K562 (cell line): ENCODE measurements at regions not wholly inside any gene's neighbourhood (a gene's known extent, or its start where the extent isn't known, plus 50 kb on each side); places are given as distances from the start of the nearest gene placed in this dataset.

Source experiments
- ATAC-seq: fragments of 200-7000 bp; cut with Tn5 transposase; 3 replicates; pipeline ENCODE4 v1.9.1; 2020; ENCODE audit warnings: moderate library complexity
- BruUV-seq: library from RNA; stranded (reverse); fragments of 400-500 nt; replicated peaks from 2 replicates; lab custom pipeline; 2021; lab: Mats Ljungman, UMichigan
- CTCF ChIA-PET: fragments of 300-600 bp; formaldehyde crosslinking; extraction: SDS; loops from one replicate; lab custom pipeline; 2021; ENCODE audit warnings: low intra/inter-chr PET ratio; lab: Yijun Ruan, JAX
- POLR2A ChIA-PET: fragments of 300-600, 350-650 bp; sonication (Branson Sonifier 250); formaldehyde crosslinking; extraction: SDS; loops from one replicate; lab custom pipeline; 2021; ENCODE audit warnings: antibody characterized with exemption, inconsistent platforms; lab: Yijun Ruan, JAX
- DNase-seq, 4 experiments: peaks; one replicate each; pipeline versions ENCODE4 v3.0.0 to v3.0.0-alpha.2; 2011 to 2018; ENCODE audit warnings: low spot score in 3 of 4, mixed read lengths in 3 of 4; ENCODE audit errors: extremely low read depth in 1 of 4
- FAIRE-seq: peaks from 2 replicates; lab custom pipeline; 2011; peaks lifted over from hg19 to GRCh38; lab: Jason Lieb, UNC
- H2AFZ ChIP-seq: 2 replicates; pipeline ENCODE4 v1.6.0; 2011; ENCODE audit warnings: low read depth, low read length, control low read depth, inconsistent platforms
- H3K27ac ChIP-seq: fragments of 200-600 bp; 3 replicates; pipeline ENCODE4 v1.8.0; 2011; ENCODE audit warnings: low read depth, mild to moderate bottlenecking, control low read depth, inconsistent platforms, low read length, moderate library complexity, mixed read lengths; ENCODE audit errors: extremely low read depth
- H3K27me3 ChIP-seq, 2 experiments: fragments of 300-600 bp in 1 of 2; 2 replicates in 1 of 2; 3 replicates in 1 of 2; pipeline versions ENCODE4 v1.6.0 to v1.8.0; 2011; ENCODE audit warnings: inconsistent platforms in 2 of 2, low read length in 2 of 2, mild to moderate bottlenecking in 1 of 2, mixed read lengths in 1 of 2, moderate library complexity in 1 of 2; ENCODE audit not compliant: control insufficient read depth in 2 of 2, insufficient read depth in 2 of 2
- H3K36me3 ChIP-seq: fragments of 300-600 bp; 3 replicates; pipeline ENCODE4 v1.8.0; 2011; ENCODE audit warnings: mild to moderate bottlenecking, low read length, inconsistent platforms; ENCODE audit not compliant: control insufficient read depth, insufficient read depth
- H3K4me1 ChIP-seq, 2 experiments: fragments of 200-600 bp in 1 of 2; replicated peaks in 1 of 2; 2 replicates in 1 of 2; 3 replicates in 1 of 2; pipeline versions ENCODE4 v1.5.1 to v1.8.0; 2011; ENCODE audit warnings: inconsistent platforms in 2 of 2, low read length in 2 of 2, mild to moderate bottlenecking in 1 of 2, mixed read lengths in 1 of 2, moderate library complexity in 1 of 2; ENCODE audit not compliant: control insufficient read depth in 2 of 2, insufficient read depth in 2 of 2
- H3K4me2 ChIP-seq: 2 replicates; pipeline ENCODE4 v1.6.1; 2011; ENCODE audit warnings: low read length, control low read depth, inconsistent platforms, mixed read lengths; ENCODE audit not compliant: insufficient read depth
- H3K4me3 ChIP-seq: fragments of 200-600 bp; sonication (generic), shearing (Covaris generic); 2 replicates; pipeline ENCODE4 v1.5.1; 2016; ENCODE audit warnings: control low read depth, inconsistent platforms
- H3K79me2 ChIP-seq: fragments of 200-600 bp; 3 replicates; pipeline ENCODE4 v1.8.0; 2011; ENCODE audit warnings: low read length, inconsistent platforms; ENCODE audit not compliant: control insufficient read depth, insufficient read depth
- H3K9ac ChIP-seq, 2 experiments: 2 replicates each; pipeline versions ENCODE4 v1.6.0 to v1.6.1; 2011; ENCODE audit warnings: low read depth in 2 of 2, low read length in 2 of 2, control low read depth in 1 of 2, inconsistent platforms in 1 of 2, mild to moderate bottlenecking in 1 of 2, mixed read lengths in 1 of 2; ENCODE audit not compliant: insufficient read depth in 1 of 2
- H3K9me1 ChIP-seq: one replicate; pipeline ENCODE4 v1.6.0; 2011; ENCODE audit warnings: inconsistent platforms, mild to moderate bottlenecking, low read length, moderate library complexity; ENCODE audit not compliant: control insufficient read depth, insufficient read depth
- H3K9me3 ChIP-seq: replicated peaks from 2 replicates; pipeline ENCODE4 v1.5.1; 2011; ENCODE audit warnings: low read depth, low read length, inconsistent platforms; ENCODE audit not compliant: control insufficient read depth, insufficient read depth
- H4K20me1 ChIP-seq: replicated peaks from 2 replicates; pipeline ENCODE4 v1.6.1; 2011; ENCODE audit warnings: low read length, inconsistent platforms, mixed read lengths; ENCODE audit not compliant: control insufficient read depth, insufficient read depth
- BCOR ChIP-seq: fragments of 450-650 bp; IDR thresholded peaks from 2 replicates; pipeline ENCODE4 v1.6.1; 2016
- ELF4 ChIP-seq: fragments of 450-650 bp; formaldehyde crosslinking; IDR thresholded peaks from 2 replicates; pipeline ENCODE4 v1.4.0; 2022; ENCODE audit warnings: missing genetic modification characterization
- HDAC6 ChIP-seq: IDR thresholded peaks from 2 replicates; pipeline ENCODE4 v1.6.1; 2012; ENCODE audit warnings: low read depth, mild to moderate bottlenecking, control low read depth, inconsistent platforms, low read length, moderate library complexity
- HEY1 ChIP-seq: fragments of 250-450 bp; sonication (Bioruptor Pico); IDR thresholded peaks from 2 replicates; pipeline ENCODE4 v1.5.0; 2020; ENCODE audit warnings: mild to moderate bottlenecking, moderate library complexity, borderline replicate concordance
- PHF21A ChIP-seq: fragments of 450-650 bp; IDR thresholded peaks from 2 replicates; pipeline ENCODE4 v1.6.1; 2017; ENCODE audit warnings: low read depth, borderline replicate concordance
- PRMT5 ChIP-seq: sonication (generic); formaldehyde crosslinking; IDR thresholded peaks from 2 replicates; pipeline ENCODE4 v1.5.0; 2020; ENCODE audit warnings: missing genetic modification reagents
- RBM25 ChIP-seq: fragments of 200-400 bp; formaldehyde crosslinking; IDR thresholded peaks from 2 replicates; pipeline ENCODE4 v1.6.1; 2018; ENCODE audit warnings: low read length, low read depth, moderate library complexity; ENCODE audit not compliant: severe bottlenecking
- STAT6 ChIP-seq: sonication (generic); formaldehyde crosslinking; IDR thresholded peaks from 2 replicates; pipeline ENCODE4 v1.8.1; 2023; ENCODE audit warnings: mild to moderate bottlenecking, missing genetic modification reagents
- ZBED1 ChIP-seq: IDR thresholded peaks from 2 replicates; pipeline ENCODE4 v1.6.1; 2014
- ZNF232 ChIP-seq: sonication (generic); formaldehyde crosslinking; IDR thresholded peaks from 2 replicates; pipeline ENCODE4 v1.8.0; 2022; ENCODE audit warnings: mild to moderate bottlenecking, missing genetic modification reagents
- ZNF280B ChIP-seq: fragments of 250-450 bp; sonication (Bioruptor Pico); IDR thresholded peaks from 2 replicates; pipeline ENCODE4 v1.5.1; 2021; ENCODE audit warnings: mild to moderate bottlenecking
- WGBS: fragments of 100-300 bp; shearing (Covaris generic); methylation state at CpG from one replicate; pipeline ENCODE4 v1.1.6; 2016; ENCODE audit warnings: low coverage, mixed read lengths; ENCODE audit not compliant: insufficient coverage; ENCODE audit errors: missing lambda C conversion rate; 5-methylcytosine and 5-hydroxymethylcytosine counted together
- in situ Hi-C: fragments of 300-500 bp; cut with MboI; formaldehyde crosslinking; loops from 4 replicates; pipeline ENCODE4 v1.15.0; 2018; ENCODE audit warnings: inconsistent platforms, mixed read lengths
- intact Hi-C: fragments of 100-400 bp; cut with micrococcal nuclease; formaldehyde crosslinking; loops from 2 replicates; pipeline ENCODE4 v1.14.2; 2022

- no TSS peak for BruUV-seq
- FAIRE-seq (no peak), ATAC-seq (no peak), DNase-seq (no peak)
- POLR2A ChIA-PET, result no interaction called here
- no peaks in the 10 kb centered on the region for H4K20me1 ChIP-seq
- H3K27me3 ChIP-seq, result no peaks in the 10 kb centered on the region
- 0% methylated on average over 7 of the region's 7 CpGs for whole genome bisulfite sequencing
- no peaks in the 10 kb centered on the region for H3K9me3 ChIP-seq
- no peaks in the 10 kb centered on the region for H3K79me2 ChIP-seq
- no peak overlapping the region for H3K27ac ChIP-seq
- no peaks in the 10 kb centered on the region for H3K4me1 ChIP-seq
- intact Hi-C loops (no loop called here), in situ Hi-C loops (no loop called here)
- H3K9me1 ChIP-seq, result no peaks in the 10 kb centered on the region
- H3K4me3 ChIP-seq, result no peak overlapping the region
- CTCF ChIA-PET, result no interaction called here
- no peak overlapping the region for H3K9ac ChIP-seq
- TF ChIP-seq RBM25 (peak; percentile 53), ELF4 (CRISPR knock-in tag) (no peak), BCOR (peak; percentile 52; the same call in 1 of the 2 replicates)
- no peak overlapping the region for H3K4me2 ChIP-seq
- H2AFZ ChIP-seq, result no peak overlapping the region
- H3K36me3 ChIP-seq, result no peaks in the 10 kb centered on the region
These were observed 284.0 kb downstream of the MN1 start for GRCh38 chr22:27517361-27518155.

- no peaks in the 10 kb centered on the region for H3K4me1 ChIP-seq
- no peak for FAIRE-seq
- H4K20me1 ChIP-seq, result no peaks in the 10 kb centered on the region
- H3K27me3 ChIP-seq, result no peaks in the 10 kb centered on the region
- H3K79me2 ChIP-seq, result no peaks in the 10 kb centered on the region
- BruUV-seq, result no TSS peak
- WGBS, result 10% methylated on average over 12 of the region's 16 CpGs
- H3K27ac ChIP-seq, result no peak overlapping the region
- H3K9me1 ChIP-seq, result no peaks in the 10 kb centered on the region
- DNase-seq, result no peak
- intact Hi-C loops, result no loop called here
- POLR2A ChIA-PET, result no interaction called here
- H3K9ac ChIP-seq, result no peak overlapping the region
- no peaks in the 10 kb centered on the region for H3K9me3 ChIP-seq
- in situ Hi-C loops, result no loop called here
- no peak overlapping the region for H3K4me2 ChIP-seq
- H3K36me3 ChIP-seq, result no peaks in the 10 kb centered on the region
- no peak overlapping the region for H2AFZ ChIP-seq
- no peak overlapping the region for H3K4me3 ChIP-seq
- no peak for ATAC-seq
- CTCF ChIA-PET, result no interaction called here
- TF ChIP-seq ZNF232 (no peak), HDAC6 (no peak), HEY1 (CRISPR knock-in tag) (no peak), PHF21A (no peak), STAT6 (no peak), PRMT5 (CRISPR knock-in tag) (no peak), ZBED1 (no peak), ZNF280B (CRISPR knock-in tag) (no peak)
These were observed 282.8 kb downstream of the MN1 start for GRCh38 chr22:27518531-27519340.
